Pancreas (tissue), 10 donors: ENCODE measurements at regions not wholly inside any gene's neighbourhood (a gene's known extent, or its start where the extent isn't known, plus 50 kb on each side); places are given as distances from the start of the nearest gene placed in this dataset.

Experiments used
- ATAC-seq, 4 donors: fragments of 200-7000 bp; cut with Tn5 transposase; one replicate each; pipeline versions ENCODE4 v1.8.0 to v1.9.1; 2020; ENCODE audit warnings: mild to moderate bottlenecking in 4 of 4, moderate library complexity in 4 of 4
- DNase-seq, 6 donors: peaks; one replicate each; pipeline ENCODE4 v3.0.0-alpha.2; 2020
- FAIRE-seq: peaks from 2 replicates; lab custom pipeline; 2012; peaks lifted over from hg19 to GRCh38; lab: Jason Lieb, UNC
- H3K27ac ChIP-seq, 4 donors: fragments of 200-600 bp; sonication (generic); 1 replicate in 3 of 4; 2 replicates in 1 of 4; pipeline versions ENCODE4 v1.5.0 to v1.8.0; 2020
- H3K27me3 ChIP-seq, 4 donors: fragments of 200-600 bp; one replicate each; pipeline ENCODE4 v1.8.0; 2021
- H3K36me3 ChIP-seq, 3 donors: fragments of 200-600 bp; sonication (generic) in 1 of 3; one replicate each; pipeline versions ENCODE4 v1.5.0 to v1.8.0; 2020 to 2021
- H3K4me1 ChIP-seq, 3 donors: fragments of 200-600 bp; one replicate each; pipeline ENCODE4 v1.8.0; 2021
- H3K4me3 ChIP-seq, 4 donors: fragments of 200-600 bp; sonication (generic) in 2 of 4; one replicate each; pipeline versions ENCODE4 v1.5.0 to v1.8.0; 2020 to 2021
- H3K9me3 ChIP-seq, 4 donors: fragments of 200-600 bp; one replicate each; pipeline ENCODE4 v1.8.0; 2021
- CTCF ChIP-seq, 4 donors: fragments of 200-600 bp; sonication (generic) in 3 of 4; IDR thresholded peaks; one replicate each; pipeline versions ENCODE4 v1.5.0 to v1.8.0; 2021; ENCODE audit warnings: antibody characterized with exemption in 4 of 4
- WGBS, 2 donors: extraction: QIAGEN DNeasy Blood & Tissue Kit; methylation state at CpG; one replicate each; pipeline ENCODE4 v1.1.7; 2013; 5-methylcytosine and 5-hydroxymethylcytosine counted together
- intact Hi-C, 3 donors: fragments of 100-400 bp; cut with DNase I; formaldehyde crosslinking; loops; one replicate each; pipeline versions ENCODE4 v1.11.1 to v1.14.2; 2022
- donor health status: healthy with polysubstance abuse.
- donor health status: DM: no; HTN: no; CAD: no; lungs with moderate emphysema.
- donor health status: DM: no; HTN: no; CAD: no.
- donor health status: control.
- donor health status: control.
- donor health status: Bipolar disorder and iron deficiency.
- donor health status: DM: yes; HTN: yes; CAD: no.
- donor health status: DM: no; HTN: no; CAD: no.
- donor health status: DM: no; HTN: no; CAD: no.
- donor health status: DM: yes; HTN: yes; CAD: no.

GRCh38 chr4:170978990-170979389, 834.2 kb upstream of the GALNTL6 start:
- no peak overlapping the region for H3K27ac ChIP-seq
- H3K4me1 ChIP-seq, result no peaks in the 10 kb centered on the region
- TF ChIP-seq CTCF (IDR thresholded peaks at IDR 0.05), result no peak
- no peak for DNase-seq
- no peaks in the 10 kb centered on the region for H3K27me3 ChIP-seq
- WGBS, 2 donors, result 86 to 87% methylated on average over 6 of the region's 6 CpGs
- no peak for FAIRE-seq
- H3K36me3 ChIP-seq, result no peaks in the 10 kb centered on the region
- H3K4me3 ChIP-seq, result no peak overlapping the region
- intact Hi-C loops, result no loop called here
- H3K9me3 ChIP-seq, result no peaks in the 10 kb centered on the region
- no peak for ATAC-seq

GRCh38 chr4:170949084-170949483, 859.3 kb upstream of the AADAT start:
- TF ChIP-seq CTCF (IDR thresholded peaks at IDR 0.05), result no peak
- H3K9me3 ChIP-seq, result no peaks in the 10 kb centered on the region
- FAIRE-seq, result no peak

GRCh38 chr4:170940043-170940724, 850.4 kb upstream of the AADAT start:
- no peak for DNase-seq
- WGBS, 2 donors, result 69 to 79% methylated on average over 7 of the region's 7 CpGs
- Histone ChIP-seq H3K4me1 (no peaks in the 10 kb centered on the region), H3K9me3 (no peaks in the 10 kb centered on the region), H3K4me3 (no peak overlapping the region), H3K27me3 (no peaks in the 10 kb centered on the region), H3K27ac (no peak overlapping the region), H3K36me3 (no peaks in the 10 kb centered on the region)
- no peak for FAIRE-seq
- TF ChIP-seq CTCF (IDR thresholded peaks at IDR 0.05), result no peak
- ATAC-seq, result no peak
- intact Hi-C loops, result no loop called here

More at GRCh38 chr4:170949084-170949483, 859.3 kb upstream of the AADAT start:
- no peak for DNase-seq
- no peak for ATAC-seq
- no peaks in the 10 kb centered on the region for H3K27me3 ChIP-seq
- no peak overlapping the region for H3K27ac ChIP-seq
- intact Hi-C loops, result no loop called here
- no peaks in the 10 kb centered on the region for H3K36me3 ChIP-seq
- no peak overlapping the region for H3K4me3 ChIP-seq
- no peaks in the 10 kb centered on the region for H3K4me1 ChIP-seq
- WGBS, 2 donors, result 66 to 79% methylated on average over 3 of the region's 3 CpGs

GRCh38 chr4:170938588-170938987, 848.8 kb upstream of the AADAT start:
- ATAC-seq (no peak), FAIRE-seq (no peak), DNase-seq (no peak)
- 23 to 62% methylated on average over 1 of the region's 1 CpG for WGBS, 2 donors
- H3K4me3 ChIP-seq, result no peak overlapping the region
- intact Hi-C loops, result no loop called here
- no peak overlapping the region for H3K27ac ChIP-seq
- H3K4me1 ChIP-seq, result no peaks in the 10 kb centered on the region
- no peaks in the 10 kb centered on the region for H3K9me3 ChIP-seq
- H3K36me3 ChIP-seq, result no peaks in the 10 kb centered on the region
- no peaks in the 10 kb centered on the region for H3K27me3 ChIP-seq
- no peak for TF ChIP-seq CTCF (IDR thresholded peaks at IDR 0.05)

- no peak overlapping the region for H3K27ac ChIP-seq
- no peaks in the 10 kb centered on the region for H3K36me3 ChIP-seq
- WGBS, 2 donors, result 54 to 56% methylated on average over 2 of the region's 2 CpGs
- no peak for TF ChIP-seq CTCF (IDR thresholded peaks at IDR 0.05)
- H3K9me3 ChIP-seq, result no peaks in the 10 kb centered on the region
- DNase-seq, result no peak
- no peak for FAIRE-seq
- H3K4me3 ChIP-seq, result no peak overlapping the region
- no peak for ATAC-seq
- no peaks in the 10 kb centered on the region for H3K27me3 ChIP-seq
- intact Hi-C loops, result no loop called here
- no peaks in the 10 kb centered on the region for H3K4me1 ChIP-seq
These were observed 841.6 kb upstream of the AADAT start for GRCh38 chr4:170931321-170931720.
